WTC11 (cell line): ENCODE measurements at regions not wholly inside any gene's neighbourhood (a gene's known extent, or its start where the extent isn't known, plus 50 kb on each side); places are given as distances from the start of the nearest gene placed in this dataset.

Source experiments
- ATAC-seq: fragments of 200-7000 bp; cut with Tn5 transposase; 2 replicates; pipeline ENCODE4 v1.10.0; 2021; ENCODE audit warnings: mild to moderate bottlenecking, moderate library complexity
- CTCF ChIA-PET: fragments of 300-600 bp; sonication (Branson Sonifier 250); formaldehyde crosslinking; loops from one replicate; lab custom pipeline; 2021; ENCODE audit warnings: antibody characterized with exemption; lab: Charles Lee
- POLR2A ChIA-PET: fragments of 350-600 bp; sonication (Branson Sonifier 250); formaldehyde crosslinking; loops from one replicate; lab custom pipeline; 2021; ENCODE audit warnings: antibody characterized with exemption; lab: Charles Lee
- DNase-seq: peaks from one replicate; pipeline ENCODE4 v3.0.0; 2021; ENCODE audit warnings: low spot score
- H3K27ac Mint-ChIP-seq: 2 replicates; pipeline ENCODE4 v1.8.0; 2021; ENCODE audit warnings: mixed read lengths
- H3K27me3 Mint-ChIP-seq: 2 replicates; pipeline ENCODE4 v1.8.0; 2021; ENCODE audit warnings: low read depth, mild to moderate bottlenecking, moderate library complexity, mixed read lengths
- H3K36me3 Mint-ChIP-seq: 2 replicates; pipeline ENCODE4 v1.8.0; 2021; ENCODE audit warnings: mixed read lengths
- H3K4me1 Mint-ChIP-seq: 2 replicates; pipeline ENCODE4 v1.8.0; 2022; ENCODE audit warnings: mixed read lengths
- H3K4me3 Mint-ChIP-seq: 2 replicates; pipeline ENCODE4 v1.8.0; 2021; ENCODE audit warnings: mild to moderate bottlenecking, moderate library complexity, mixed read lengths
- H3K9me3 Mint-ChIP-seq: 2 replicates; pipeline ENCODE4 v1.8.0; 2021; ENCODE audit warnings: mixed read lengths
- ATF3 ChIP-seq: sonication (generic); formaldehyde crosslinking; conservative IDR thresholded peaks from 2 replicates; pipeline ENCODE4 v1.8.1; 2022; ENCODE audit warnings: mild to moderate bottlenecking, missing genetic modification reagents
- E2F4 ChIP-seq: sonication (generic); formaldehyde crosslinking; IDR thresholded peaks from 2 replicates; pipeline ENCODE4 v1.8.1; 2022; ENCODE audit warnings: low read depth, mild to moderate bottlenecking, moderate library complexity, missing genetic modification reagents, borderline replicate concordance
- ESRRA ChIP-seq: sonication (generic); formaldehyde crosslinking; IDR thresholded peaks from 2 replicates; pipeline ENCODE4 v1.8.1; 2022; ENCODE audit warnings: mild to moderate bottlenecking, missing genetic modification reagents, borderline replicate concordance
- ETV6 ChIP-seq: sonication (generic); formaldehyde crosslinking; IDR thresholded peaks from 2 replicates; pipeline ENCODE4 v1.8.1; 2022; ENCODE audit warnings: mild to moderate bottlenecking, missing genetic modification reagents
- GABPB1 ChIP-seq: sonication (generic); formaldehyde crosslinking; IDR thresholded peaks from 2 replicates; pipeline ENCODE4 v1.8.1; 2023; ENCODE audit warnings: mild to moderate bottlenecking, missing genetic modification reagents
- IRF2 ChIP-seq: sonication (generic); formaldehyde crosslinking; IDR thresholded peaks from 2 replicates; pipeline ENCODE4 v1.8.0; 2022; ENCODE audit warnings: low read depth, missing genetic modification reagents, borderline replicate concordance
- JAZF1 ChIP-seq: fragments of 250-450 bp; sonication (Bioruptor Pico); IDR thresholded peaks from 2 replicates; pipeline ENCODE4 v1.9.0; 2021; ENCODE audit warnings: moderate library complexity, mild to moderate bottlenecking, inconsistent platforms
- MAX ChIP-seq: sonication (generic); formaldehyde crosslinking; IDR thresholded peaks from 2 replicates; pipeline ENCODE4 v1.8.0; 2022; ENCODE audit warnings: mild to moderate bottlenecking, missing genetic modification reagents
- NFATC4 ChIP-seq: fragments of 250-450 bp; sonication (Bioruptor Pico); IDR thresholded peaks from 2 replicates; pipeline ENCODE4 v1.9.0; 2021; ENCODE audit warnings: mild to moderate bottlenecking
- NFE2L1 ChIP-seq: sonication (generic); formaldehyde crosslinking; IDR thresholded peaks from 2 replicates; pipeline ENCODE4 v1.8.1; 2023; ENCODE audit warnings: missing genetic modification reagents
- NFYB ChIP-seq: sonication (generic); formaldehyde crosslinking; conservative IDR thresholded peaks from 2 replicates; pipeline ENCODE4 v1.8.0; 2022; ENCODE audit warnings: low read depth, missing genetic modification reagents
- OVOL2 ChIP-seq: fragments of 250-450 bp; sonication (Bioruptor Pico); IDR thresholded peaks from 2 replicates; pipeline ENCODE4 v1.9.0; 2021; ENCODE audit warnings: mild to moderate bottlenecking, borderline replicate concordance
- SMAD3 ChIP-seq: sonication (generic); formaldehyde crosslinking; IDR thresholded peaks from 2 replicates; pipeline ENCODE4 v1.8.0; 2022; ENCODE audit warnings: missing genetic modification reagents, mild to moderate bottlenecking, borderline replicate concordance
- SMAD4 ChIP-seq: sonication (generic); formaldehyde crosslinking; IDR thresholded peaks from 2 replicates; pipeline ENCODE4 v1.8.0; 2022; ENCODE audit warnings: mild to moderate bottlenecking, missing genetic modification reagents
- TEAD1 ChIP-seq: sonication (generic); formaldehyde crosslinking; IDR thresholded peaks from 2 replicates; pipeline ENCODE4 v1.8.0; 2022; ENCODE audit warnings: mild to moderate bottlenecking, missing genetic modification reagents
- TP53 ChIP-seq: sonication (generic); formaldehyde crosslinking; IDR thresholded peaks from 2 replicates; pipeline ENCODE4 v1.8.1; 2023; ENCODE audit warnings: mild to moderate bottlenecking, missing genetic modification reagents
- USF2 ChIP-seq: sonication (generic); formaldehyde crosslinking; IDR thresholded peaks from 2 replicates; pipeline ENCODE4 v1.8.1; 2023; ENCODE audit warnings: mild to moderate bottlenecking, missing genetic modification reagents, moderate library complexity
- ZNF219 ChIP-seq: sonication (generic); formaldehyde crosslinking; IDR thresholded peaks from 2 replicates; pipeline ENCODE4 v1.8.0; 2023; ENCODE audit warnings: missing genetic modification reagents, mild to moderate bottlenecking, borderline replicate concordance
- ZSCAN18 ChIP-seq: fragments of 250-450 bp; sonication (Bioruptor Pico); IDR thresholded peaks from 2 replicates; pipeline ENCODE4 v2.1.2; 2022; ENCODE audit warnings: mild to moderate bottlenecking, moderate library complexity
- TF ChIP-seq, protein P1 (sequence below): sonication (generic); formaldehyde crosslinking; IDR thresholded peaks from 2 replicates; pipeline ENCODE4 v1.8.1; 2022; ENCODE audit warnings: mild to moderate bottlenecking, moderate library complexity, missing genetic modification reagents
- TF ChIP-seq, protein P2 (sequence below): sonication (generic); formaldehyde crosslinking; IDR thresholded peaks from 2 replicates; pipeline ENCODE4 v1.8.0; 2022; ENCODE audit warnings: mild to moderate bottlenecking, missing genetic modification reagents
- TF ChIP-seq, protein P3 (sequence below): sonication (generic); formaldehyde crosslinking; IDR thresholded peaks from 2 replicates; pipeline ENCODE4 v1.8.0; 2022; ENCODE audit warnings: missing genetic modification reagents
- TF ChIP-seq, protein P4 (sequence below): sonication (generic); formaldehyde crosslinking; IDR thresholded peaks from 2 replicates; pipeline ENCODE4 v1.8.1; 2022; ENCODE audit warnings: mild to moderate bottlenecking, missing genetic modification reagents, moderate library complexity, borderline replicate concordance
- TF ChIP-seq, protein P5 (sequence below): fragments of 200-600 bp; IDR thresholded peaks from 2 replicates; pipeline ENCODE4 v1.8.0; 2022; ENCODE audit warnings: antibody characterized with exemption

- H3K27ac Mint-ChIP-seq = no peak overlapping the region
- ATAC-seq (no peak), DNase-seq (no peak)
- peaks cover 27% of the 10 kb centered on the region for H3K4me1 Mint-ChIP-seq
- ChIA-PET POLR2A (no interaction called here), CTCF (no interaction called here)
- H3K27me3 Mint-ChIP-seq = no peaks in the 10 kb centered on the region
- peaks cover 14% of the 10 kb centered on the region for H3K9me3 Mint-ChIP-seq
- H3K4me3 Mint-ChIP-seq = no peak overlapping the region
- no peak for TF ChIP-seq USF2 (CRISPR knock-in tag)
- no peak for TF ChIP-seq TEAD1 (CRISPR knock-in tag)
- no peak for TF ChIP-seq NFE2L1
- TF ChIP-seq ATF3 (CRISPR knock-in tag) = no peak
- TF ChIP-seq ZNF219 = no peak
- TF ChIP-seq, protein P1, sequence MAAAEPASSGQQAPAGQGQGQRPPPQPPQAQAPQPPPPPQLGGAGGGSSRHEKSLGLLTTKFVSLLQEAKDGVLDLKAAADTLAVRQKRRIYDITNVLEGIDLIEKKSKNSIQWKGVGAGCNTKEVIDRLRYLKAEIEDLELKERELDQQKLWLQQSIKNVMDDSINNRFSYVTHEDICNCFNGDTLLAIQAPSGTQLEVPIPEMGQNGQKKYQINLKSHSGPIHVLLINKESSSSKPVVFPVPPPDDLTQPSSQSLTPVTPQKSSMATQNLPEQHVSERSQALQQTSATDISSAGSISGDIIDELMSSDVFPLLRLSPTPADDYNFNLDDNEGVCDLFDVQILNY (CRISPR knock-in tag) = no peak
- TF ChIP-seq NFYB = no peak
- TF ChIP-seq ZSCAN18 (CRISPR knock-in tag) = no peak
- TF ChIP-seq, protein P2, sequence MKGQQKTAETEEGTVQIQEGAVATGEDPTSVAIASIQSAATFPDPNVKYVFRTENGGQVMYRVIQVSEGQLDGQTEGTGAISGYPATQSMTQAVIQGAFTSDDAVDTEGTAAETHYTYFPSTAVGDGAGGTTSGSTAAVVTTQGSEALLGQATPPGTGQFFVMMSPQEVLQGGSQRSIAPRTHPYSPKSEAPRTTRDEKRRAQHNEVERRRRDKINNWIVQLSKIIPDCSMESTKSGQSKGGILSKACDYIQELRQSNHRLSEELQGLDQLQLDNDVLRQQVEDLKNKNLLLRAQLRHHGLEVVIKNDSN = no peak
- TF ChIP-seq SMAD3 (CRISPR knock-in tag) = no peak
- no peak for TF ChIP-seq MAX (CRISPR knock-in tag)
- TF ChIP-seq, protein P3, sequence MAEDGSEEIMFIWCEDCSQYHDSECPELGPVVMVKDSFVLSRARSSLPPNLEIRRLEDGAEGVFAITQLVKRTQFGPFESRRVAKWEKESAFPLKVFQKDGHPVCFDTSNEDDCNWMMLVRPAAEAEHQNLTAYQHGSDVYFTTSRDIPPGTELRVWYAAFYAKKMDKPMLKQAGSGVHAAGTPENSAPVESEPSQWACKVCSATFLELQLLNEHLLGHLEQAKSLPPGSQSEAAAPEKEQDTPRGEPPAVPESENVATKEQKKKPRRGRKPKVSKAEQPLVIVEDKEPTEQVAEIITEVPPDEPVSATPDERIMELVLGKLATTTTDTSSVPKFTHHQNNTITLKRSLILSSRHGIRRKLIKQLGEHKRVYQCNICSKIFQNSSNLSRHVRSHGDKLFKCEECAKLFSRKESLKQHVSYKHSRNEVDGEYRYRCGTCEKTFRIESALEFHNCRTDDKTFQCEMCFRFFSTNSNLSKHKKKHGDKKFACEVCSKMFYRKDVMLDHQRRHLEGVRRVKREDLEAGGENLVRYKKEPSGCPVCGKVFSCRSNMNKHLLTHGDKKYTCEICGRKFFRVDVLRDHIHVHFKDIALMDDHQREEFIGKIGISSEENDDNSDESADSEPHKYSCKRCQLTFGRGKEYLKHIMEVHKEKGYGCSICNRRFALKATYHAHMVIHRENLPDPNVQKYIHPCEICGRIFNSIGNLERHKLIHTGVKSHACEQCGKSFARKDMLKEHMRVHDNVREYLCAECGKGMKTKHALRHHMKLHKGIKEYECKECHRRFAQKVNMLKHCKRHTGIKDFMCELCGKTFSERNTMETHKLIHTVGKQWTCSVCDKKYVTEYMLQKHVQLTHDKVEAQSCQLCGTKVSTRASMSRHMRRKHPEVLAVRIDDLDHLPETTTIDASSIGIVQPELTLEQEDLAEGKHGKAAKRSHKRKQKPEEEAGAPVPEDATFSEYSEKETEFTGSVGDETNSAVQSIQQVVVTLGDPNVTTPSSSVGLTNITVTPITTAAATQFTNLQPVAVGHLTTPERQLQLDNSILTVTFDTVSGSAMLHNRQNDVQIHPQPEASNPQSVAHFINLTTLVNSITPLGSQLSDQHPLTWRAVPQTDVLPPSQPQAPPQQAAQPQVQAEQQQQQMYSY (CRISPR knock-in tag) = no peak
- TF ChIP-seq ESRRA (CRISPR knock-in tag) = no peak
- TF ChIP-seq, protein P4, sequence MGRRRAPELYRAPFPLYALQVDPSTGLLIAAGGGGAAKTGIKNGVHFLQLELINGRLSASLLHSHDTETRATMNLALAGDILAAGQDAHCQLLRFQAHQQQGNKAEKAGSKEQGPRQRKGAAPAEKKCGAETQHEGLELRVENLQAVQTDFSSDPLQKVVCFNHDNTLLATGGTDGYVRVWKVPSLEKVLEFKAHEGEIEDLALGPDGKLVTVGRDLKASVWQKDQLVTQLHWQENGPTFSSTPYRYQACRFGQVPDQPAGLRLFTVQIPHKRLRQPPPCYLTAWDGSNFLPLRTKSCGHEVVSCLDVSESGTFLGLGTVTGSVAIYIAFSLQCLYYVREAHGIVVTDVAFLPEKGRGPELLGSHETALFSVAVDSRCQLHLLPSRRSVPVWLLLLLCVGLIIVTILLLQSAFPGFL (CRISPR knock-in tag) = no peak
- TF ChIP-seq GABPB1 (CRISPR knock-in tag) = no peak
- no peak for TF ChIP-seq NFATC4
- H3K36me3 Mint-ChIP-seq = no peaks in the 10 kb centered on the region
Observed at GRCh38 chr5:73323466-73323865, 125.1 kb downstream of the FOXD1 start.

DNA sequence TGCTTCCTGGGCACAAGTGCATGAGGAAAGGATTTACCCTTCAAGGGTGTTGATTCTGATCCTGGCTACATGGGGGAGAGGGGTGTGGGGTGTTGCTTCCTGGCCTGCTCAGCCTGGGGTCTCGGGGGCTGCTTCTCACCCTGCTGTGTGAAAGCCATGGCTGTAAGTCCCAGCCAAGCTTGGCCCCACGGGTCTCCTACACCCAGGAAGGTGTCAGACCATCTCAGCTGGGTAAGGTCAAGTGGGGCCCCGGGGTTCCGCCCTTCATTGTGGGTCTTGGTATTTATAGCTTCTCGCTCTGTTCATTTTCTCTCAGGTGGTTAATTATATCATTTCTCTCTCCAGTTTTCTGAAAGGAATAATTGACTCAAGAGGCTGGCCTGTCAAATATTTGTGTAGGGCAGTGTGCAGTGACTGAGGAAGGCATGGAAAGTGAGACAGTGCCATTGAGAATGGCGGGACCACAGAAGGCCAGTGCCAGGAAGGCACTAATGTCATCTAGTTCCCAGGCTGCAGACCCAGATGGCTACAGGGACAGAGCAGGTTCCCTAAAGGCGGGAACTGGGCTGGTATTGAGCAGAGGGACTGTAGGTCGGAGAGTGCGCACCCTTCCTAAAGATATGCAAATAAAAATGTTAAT is 126.0 kb downstream of the FOXD1 start:
- peak overlapping the region; percentile 40 for H3K27ac Mint-ChIP-seq
- no peak; the same call in 1 of the 2 replicates for ATAC-seq
- TF ChIP-seq TP53 = no peak
- TF ChIP-seq SMAD4 (CRISPR knock-in tag) = no peak
- TF ChIP-seq JAZF1 (CRISPR knock-in tag) = no peak
- TF ChIP-seq, protein P5, sequence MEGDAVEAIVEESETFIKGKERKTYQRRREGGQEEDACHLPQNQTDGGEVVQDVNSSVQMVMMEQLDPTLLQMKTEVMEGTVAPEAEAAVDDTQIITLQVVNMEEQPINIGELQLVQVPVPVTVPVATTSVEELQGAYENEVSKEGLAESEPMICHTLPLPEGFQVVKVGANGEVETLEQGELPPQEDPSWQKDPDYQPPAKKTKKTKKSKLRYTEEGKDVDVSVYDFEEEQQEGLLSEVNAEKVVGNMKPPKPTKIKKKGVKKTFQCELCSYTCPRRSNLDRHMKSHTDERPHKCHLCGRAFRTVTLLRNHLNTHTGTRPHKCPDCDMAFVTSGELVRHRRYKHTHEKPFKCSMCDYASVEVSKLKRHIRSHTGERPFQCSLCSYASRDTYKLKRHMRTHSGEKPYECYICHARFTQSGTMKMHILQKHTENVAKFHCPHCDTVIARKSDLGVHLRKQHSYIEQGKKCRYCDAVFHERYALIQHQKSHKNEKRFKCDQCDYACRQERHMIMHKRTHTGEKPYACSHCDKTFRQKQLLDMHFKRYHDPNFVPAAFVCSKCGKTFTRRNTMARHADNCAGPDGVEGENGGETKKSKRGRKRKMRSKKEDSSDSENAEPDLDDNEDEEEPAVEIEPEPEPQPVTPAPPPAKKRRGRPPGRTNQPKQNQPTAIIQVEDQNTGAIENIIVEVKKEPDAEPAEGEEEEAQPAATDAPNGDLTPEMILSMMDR = no peak
- TF ChIP-seq IRF2 = no peak
- TF ChIP-seq ETV6 (CRISPR knock-in tag) = no peak
- no peak for TF ChIP-seq NFATC4
- TF ChIP-seq E2F4 (CRISPR knock-in tag) = no peak
- no peak for TF ChIP-seq OVOL2 (CRISPR knock-in tag)

More for the DNA sequence above, 126.0 kb downstream of the FOXD1 start:
- Mint-ChIP-seq H3K27me3 (no peaks in the 10 kb centered on the region), H3K36me3 (no peaks in the 10 kb centered on the region), H3K4me1 (peaks cover 27% of the 10 kb centered on the region), H3K4me3 (no peak overlapping the region), H3K9me3 (peaks cover 17% of the 10 kb centered on the region)
- CTCF ChIA-PET = interaction anchor here (2.1 kb wide), 1 partner anchor 19 kb away, joined by 17 read pairs; no protein-coding TSS in a partner anchor
- DNase-seq = no peak
- POLR2A ChIA-PET = no interaction called here
